Stimulated activated naive CD4-positive, alpha-beta T cell treated with Interleukin-2 at 50 U/mL for 16 hours (primary cell): ENCODE measurements at regions not wholly inside any gene's neighbourhood (a gene's known extent, or its start where the extent isn't known, plus 50 kb on each side); places are given as distances from the start of the nearest gene placed in this dataset.
A peak's percentile ranks its signal among the peaks of the same experiment; 100 is the strongest.
"Not testable (repeated sequence)": the region's sequence is repeated elsewhere in the genome, so short reads cannot be mapped to it uniquely, and the experiment has no call there.

Experiments
- DNase-seq: peaks from one replicate; lab custom pipeline; 2025; lab: John Stamatoyannopoulos, UW

- no peak for DNase-seq
Measured at GRCh38 chr13:48583859-48584311, 51.0 kb upstream of the RCBTB2 start.

DNA sequence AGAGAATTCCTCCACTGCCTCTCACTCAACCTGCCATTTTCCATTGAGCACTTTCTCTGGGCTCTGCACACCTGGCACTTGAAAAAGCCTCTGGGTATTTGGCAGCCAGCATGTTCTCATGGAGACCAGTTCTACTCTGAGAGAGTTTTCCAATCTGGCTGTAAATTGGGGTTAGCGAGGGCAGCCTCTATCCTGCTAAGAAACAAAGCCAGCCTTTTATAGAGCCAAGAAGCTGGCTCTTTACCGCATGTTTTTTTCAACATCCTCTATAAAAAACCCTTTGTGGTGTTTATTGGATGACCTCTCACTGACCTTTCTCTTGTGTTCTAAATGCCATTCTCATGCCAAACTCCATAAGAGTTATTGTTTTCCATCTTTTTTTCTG, 52.6 kb upstream of the RCBTB2 start:
- DNase-seq, result no peak

GRCh38 chr13:48586591-48587103, 53.8 kb upstream of the RCBTB2 start:
- no peak for DNase-seq

DNA sequence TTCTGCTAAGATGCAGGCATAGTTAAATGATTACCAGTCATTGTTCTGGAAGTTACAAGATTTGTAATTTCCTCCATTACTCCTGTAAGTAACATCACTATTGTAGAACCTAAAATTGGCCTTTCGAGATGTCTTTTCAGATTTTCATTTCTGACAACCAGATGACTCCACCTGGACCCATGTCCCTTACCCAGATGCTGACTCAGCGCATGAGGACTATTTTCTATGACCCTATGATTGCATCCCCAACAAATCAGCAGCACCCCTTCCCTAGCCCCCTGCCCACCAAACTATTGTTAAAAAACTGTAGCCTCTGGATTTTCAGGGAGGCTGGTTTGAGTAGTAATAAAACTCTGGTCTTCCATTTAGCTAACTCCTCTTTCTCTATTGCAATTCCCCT, 55.2 kb upstream of the RCBTB2 start:
- no peak for DNase-seq

- DNase-seq, result no peak
Measured at GRCh38 chr13:48590141-48590901, 57.4 kb upstream of the RCBTB2 start.

- DNase-seq, result not testable (repeated sequence)
Measured at GRCh38 chr13:48591124-48591872, 58.4 kb upstream of the RCBTB2 start.

GRCh38 chr13:48591889-48592687, 59.2 kb upstream of the RCBTB2 start:
- DNase-seq, result no peak

- no peak for DNase-seq
Measured at GRCh38 chr13:48592688-48593049, 59.8 kb upstream of the RCBTB2 start.

GRCh38 chr13:48593536-48593935, 60.2 kb upstream of the CYSLTR2 start:
- no peak for DNase-seq

DNA sequence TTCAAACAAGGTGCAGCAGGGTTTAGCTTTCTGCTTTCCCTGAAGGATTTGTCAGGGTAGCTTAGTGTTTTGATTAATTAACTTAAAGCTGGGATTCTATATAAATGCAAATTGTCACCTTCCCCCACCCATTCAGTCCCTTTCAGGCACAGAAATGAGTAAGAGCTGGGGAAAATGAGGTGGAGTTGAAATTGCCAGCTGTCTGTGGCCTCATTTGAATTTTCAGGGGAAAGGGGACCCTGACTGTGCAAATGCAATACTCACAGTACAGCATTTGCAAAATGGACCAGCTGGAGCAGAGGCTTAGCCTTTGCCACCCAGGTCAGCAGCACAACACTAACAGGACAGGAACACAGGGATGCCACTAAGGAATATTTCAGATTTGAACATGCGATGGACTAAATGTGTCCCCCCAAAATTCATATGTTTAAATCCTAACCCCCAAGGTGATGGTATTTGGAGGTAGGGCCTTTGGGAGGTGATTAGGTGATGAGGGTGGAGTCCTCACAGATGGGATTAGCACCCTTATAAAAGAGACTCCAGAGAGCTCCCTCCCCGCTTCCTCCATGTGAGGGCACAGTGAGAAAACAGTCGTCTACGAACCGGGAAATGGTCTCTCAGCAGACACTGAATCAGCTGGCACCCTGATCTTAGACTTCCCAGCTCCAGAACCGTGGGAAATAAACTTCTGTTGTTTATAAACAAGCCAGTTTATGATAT, 59.5 kb upstream of the CYSLTR2 start:
- no peak for DNase-seq

- DNase-seq, result peak; percentile 24
Measured at GRCh38 chr13:48595431-48596429, 58.0 kb upstream of the CYSLTR2 start.

DNA sequence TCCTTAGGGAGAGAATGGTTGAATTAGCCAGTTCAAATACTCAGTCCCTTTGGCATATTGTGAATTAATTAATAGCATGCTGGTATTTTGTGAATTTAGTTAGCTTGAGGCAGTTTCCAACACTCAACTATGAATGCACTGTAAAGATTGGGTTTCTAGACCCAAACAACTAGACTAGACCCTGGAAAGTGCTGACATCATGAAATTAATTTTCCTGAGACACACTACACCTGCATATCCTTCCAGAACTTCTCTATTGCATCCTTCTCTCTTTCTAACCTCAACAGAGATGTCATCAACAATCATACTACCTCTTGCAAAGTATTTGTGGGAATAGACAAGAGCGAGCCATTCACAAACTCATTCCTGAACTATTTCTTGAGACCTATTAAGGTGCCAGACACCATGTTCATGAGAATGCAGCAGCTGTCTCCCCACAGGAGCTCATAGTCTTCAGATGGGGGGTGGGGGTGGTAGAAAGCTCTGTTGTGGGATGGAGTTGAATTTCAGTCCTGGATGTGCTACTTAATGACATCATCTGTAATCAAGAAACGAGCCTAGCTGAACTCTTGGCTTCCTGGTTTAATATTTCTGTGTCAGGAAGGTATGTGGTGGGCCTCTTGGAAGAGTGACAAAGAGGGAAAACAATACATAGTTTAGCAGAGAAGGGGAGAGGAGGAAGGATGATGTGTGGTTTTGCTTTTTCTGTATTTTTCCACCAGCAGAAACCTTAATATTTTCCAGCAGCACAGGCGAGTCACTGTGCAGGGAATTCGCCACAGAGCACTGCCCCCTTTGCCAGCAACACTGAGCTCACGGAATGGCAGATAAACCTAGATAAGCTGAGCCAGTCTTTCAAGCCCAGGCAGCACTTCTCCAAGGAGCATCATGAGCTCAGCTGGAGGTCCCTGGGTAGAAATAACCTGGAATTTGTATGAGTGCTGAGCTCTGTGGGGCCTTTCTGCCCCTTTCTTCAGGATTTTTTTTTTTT, 53.1 kb upstream of the CYSLTR2 start:
- no peak for DNase-seq

- no peak for DNase-seq
Measured at GRCh38 chr13:48602296-48603016, 51.3 kb upstream of the CYSLTR2 start.

DNA sequence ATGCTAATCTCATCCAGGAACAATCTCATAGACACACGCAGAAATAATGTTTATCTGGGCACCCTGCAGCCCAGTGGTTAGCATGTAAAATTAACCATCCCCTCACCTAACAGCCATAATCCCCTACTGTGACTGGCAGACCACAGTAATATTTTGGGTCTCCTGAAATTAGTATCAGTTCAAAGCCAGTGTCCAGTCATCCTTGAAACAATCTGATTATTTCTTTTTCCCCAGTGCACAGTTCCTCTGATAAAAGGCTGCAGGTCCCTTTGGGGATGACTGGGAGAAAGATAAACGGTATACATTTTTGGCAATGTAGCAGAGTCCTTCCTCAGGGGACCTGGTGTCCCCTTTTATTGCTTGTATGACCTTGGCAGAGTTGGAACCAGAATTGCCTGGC, 50.4 kb upstream of the CYSLTR2 start:
- no peak for DNase-seq
